ENCODE measurements at regions not wholly inside any gene's neighbourhood (a gene's known extent, or its start where the extent isn't known, plus 50 kb on each side); places are given as distances from the start of the nearest gene placed in this dataset.

DNA sequence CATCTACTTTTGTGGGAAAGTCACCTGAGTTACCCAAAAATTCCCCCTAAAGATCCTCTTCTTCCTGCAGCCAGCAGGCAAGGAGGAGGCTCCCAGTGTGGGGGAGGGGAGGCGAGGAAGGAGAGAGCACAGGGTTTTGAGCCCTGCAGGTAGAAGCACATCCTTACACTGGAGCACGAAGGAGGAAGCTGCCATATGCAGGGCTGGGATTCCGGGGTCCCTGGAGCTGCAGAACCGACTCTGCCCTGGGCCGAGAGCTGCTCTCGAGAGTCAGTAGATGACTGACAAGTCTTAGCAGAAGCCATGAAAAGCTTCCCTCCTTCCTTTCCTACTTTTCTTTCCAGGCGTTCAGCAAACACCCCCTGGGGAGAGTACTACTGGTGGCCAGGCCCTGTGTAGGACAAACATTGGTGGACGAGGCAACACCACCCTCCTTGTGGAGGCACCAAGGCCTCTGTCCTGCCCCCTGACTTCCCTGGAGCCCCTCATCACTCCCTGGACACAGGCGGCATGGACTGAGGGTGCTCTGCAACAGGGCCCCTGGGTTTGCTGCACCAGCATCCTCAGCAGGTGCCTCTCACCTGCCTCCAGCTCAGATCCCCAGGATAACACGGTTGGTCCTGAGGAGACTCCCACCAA is 211.7 kb upstream of the CST7 start:
- no peak for ATAC-seq
- H3K27me3 ChIP-seq, result no peaks in the 10 kb centered on the region
- no peaks in the 10 kb centered on the region for H3K36me3 ChIP-seq
- TF ChIP-seq POLR2AphosphoS5 (IDR thresholded peaks at IDR 0.05), result no peak
- TF ChIP-seq, protein P1, sequence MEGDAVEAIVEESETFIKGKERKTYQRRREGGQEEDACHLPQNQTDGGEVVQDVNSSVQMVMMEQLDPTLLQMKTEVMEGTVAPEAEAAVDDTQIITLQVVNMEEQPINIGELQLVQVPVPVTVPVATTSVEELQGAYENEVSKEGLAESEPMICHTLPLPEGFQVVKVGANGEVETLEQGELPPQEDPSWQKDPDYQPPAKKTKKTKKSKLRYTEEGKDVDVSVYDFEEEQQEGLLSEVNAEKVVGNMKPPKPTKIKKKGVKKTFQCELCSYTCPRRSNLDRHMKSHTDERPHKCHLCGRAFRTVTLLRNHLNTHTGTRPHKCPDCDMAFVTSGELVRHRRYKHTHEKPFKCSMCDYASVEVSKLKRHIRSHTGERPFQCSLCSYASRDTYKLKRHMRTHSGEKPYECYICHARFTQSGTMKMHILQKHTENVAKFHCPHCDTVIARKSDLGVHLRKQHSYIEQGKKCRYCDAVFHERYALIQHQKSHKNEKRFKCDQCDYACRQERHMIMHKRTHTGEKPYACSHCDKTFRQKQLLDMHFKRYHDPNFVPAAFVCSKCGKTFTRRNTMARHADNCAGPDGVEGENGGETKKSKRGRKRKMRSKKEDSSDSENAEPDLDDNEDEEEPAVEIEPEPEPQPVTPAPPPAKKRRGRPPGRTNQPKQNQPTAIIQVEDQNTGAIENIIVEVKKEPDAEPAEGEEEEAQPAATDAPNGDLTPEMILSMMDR (IDR thresholded peaks at IDR 0.05), result no peak
- 93 to 94% methylated on average over 3 to 5 of the region's 10 CpGs for WGBS, 2 donors (ENCODE audit: low coverage in 1 of 2)
- H3K4me1 ChIP-seq, result peaks cover 0 to 32% (median 0%) of the 10 kb centered on the region in 3 donors
- no peaks in the 10 kb centered on the region for H3K9me3 ChIP-seq
- H3K27ac ChIP-seq, result no peak overlapping the region
- no peak overlapping the region for H3K4me3 ChIP-seq

DNA sequence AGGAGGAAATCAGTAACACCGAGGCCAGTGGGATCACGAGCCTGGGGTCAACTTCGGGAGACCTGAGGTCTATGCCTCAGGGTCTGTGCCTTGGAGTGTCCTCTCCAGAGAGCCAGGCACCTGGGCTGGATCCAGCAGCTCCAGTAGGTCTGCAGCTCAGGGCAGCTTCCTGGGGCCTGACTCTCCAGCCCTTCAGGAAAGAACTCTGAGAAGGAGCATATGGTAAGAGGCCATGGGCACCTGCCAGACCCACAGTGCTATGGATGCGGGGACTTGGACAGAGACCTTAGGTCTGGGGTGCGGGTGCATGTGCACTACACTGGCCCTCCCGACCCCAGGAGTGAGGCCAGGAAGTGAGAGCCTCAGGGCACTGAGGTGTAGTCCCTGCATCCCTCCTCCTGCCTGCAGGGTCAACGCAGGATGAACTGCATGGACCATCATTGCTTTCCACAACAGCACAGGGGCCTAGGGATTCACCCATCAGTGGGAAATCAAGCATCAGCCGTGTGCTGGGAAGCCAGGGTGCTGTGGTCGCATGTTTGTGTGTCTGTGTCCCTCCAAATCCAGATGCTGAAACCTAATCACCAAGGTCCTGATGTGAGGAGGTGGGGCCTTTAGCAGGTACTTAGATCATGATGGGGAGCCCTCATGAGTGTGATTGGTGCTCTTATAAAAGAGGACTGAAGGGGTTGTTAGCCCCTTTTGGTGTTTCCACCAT is 210.9 kb upstream of the CST7 start:
- no peak for TF ChIP-seq EP300 (IDR thresholded peaks at IDR 0.05)
- TF ChIP-seq, protein P1 (IDR thresholded peaks at IDR 0.05), result no peak
- TF ChIP-seq POLR2A (IDR thresholded peaks at IDR 0.05), result no peak
- TF ChIP-seq POLR2AphosphoS5 (IDR thresholded peaks at IDR 0.05), result no peak
- H3K4me1 ChIP-seq, result peaks cover 0 to 32% (median 0%) of the 10 kb centered on the region in 3 donors
- H3K27me3 ChIP-seq, result no peaks in the 10 kb centered on the region
- H3K36me3 ChIP-seq, result no peaks in the 10 kb centered on the region
- no peaks in the 10 kb centered on the region for H3K9me3 ChIP-seq
- WGBS, 2 donors (ENCODE audit: low coverage in 1 of 2), result 82 to 100% methylated on average over 2 of the region's 9 CpGs
- no peak overlapping the region for H3K27ac ChIP-seq
- H3K4me3 ChIP-seq, result no peak overlapping the region
- ATAC-seq, result no peak

DNA sequence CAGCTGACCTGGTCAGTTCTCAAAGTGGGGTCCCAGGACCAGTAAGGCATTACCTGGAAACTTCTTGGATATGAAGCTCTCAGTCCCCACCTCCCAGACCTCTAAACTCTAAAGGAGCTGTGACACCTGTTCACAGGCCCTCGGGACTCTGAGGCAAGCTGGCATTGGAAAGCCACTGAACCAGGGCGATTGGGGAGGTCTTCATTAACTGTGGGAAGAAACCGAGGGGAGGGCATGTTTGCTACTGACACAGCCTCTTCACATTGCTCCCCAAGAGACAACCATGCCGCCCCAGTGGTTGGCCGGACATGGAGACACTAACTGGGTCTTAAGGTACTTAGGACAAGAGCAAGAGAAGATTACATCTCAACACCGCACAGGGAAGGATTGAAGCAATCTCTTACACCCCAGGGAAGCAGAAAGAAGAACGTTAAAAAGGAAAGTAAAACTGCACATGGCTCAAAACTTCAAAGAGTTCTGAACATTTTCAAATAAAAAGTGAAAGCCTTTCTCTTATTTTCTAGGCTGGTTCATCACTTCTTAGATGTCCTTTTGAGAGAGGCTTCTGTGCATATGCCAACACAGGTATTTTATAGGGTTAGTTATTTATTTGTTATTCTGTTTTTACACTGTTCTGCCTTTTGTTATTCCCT is 210.0 kb upstream of the CST7 start:
- 26 to 69% methylated on average over 2 to 5 of the region's 7 CpGs for WGBS, 2 donors (ENCODE audit: low coverage in 1 of 2)
- Histone ChIP-seq H3K27me3 (no peaks in the 10 kb centered on the region), H3K27ac (no peak overlapping the region), H3K36me3 (no peaks in the 10 kb centered on the region), H3K4me3 (no peak overlapping the region), H3K9me3 (no peaks in the 10 kb centered on the region), H3K4me1 (peaks cover 0 to 32% (median 0%) of the 10 kb centered on the region in 3 donors)
- no peak for TF ChIP-seq POLR2A (IDR thresholded peaks at IDR 0.05)
- TF ChIP-seq EP300 (IDR thresholded peaks at IDR 0.05), result no peak
- TF ChIP-seq, protein P1 (IDR thresholded peaks at IDR 0.05), result no peak
- no peak for TF ChIP-seq POLR2AphosphoS5 (IDR thresholded peaks at IDR 0.05)
- ATAC-seq, result no peak

DNA sequence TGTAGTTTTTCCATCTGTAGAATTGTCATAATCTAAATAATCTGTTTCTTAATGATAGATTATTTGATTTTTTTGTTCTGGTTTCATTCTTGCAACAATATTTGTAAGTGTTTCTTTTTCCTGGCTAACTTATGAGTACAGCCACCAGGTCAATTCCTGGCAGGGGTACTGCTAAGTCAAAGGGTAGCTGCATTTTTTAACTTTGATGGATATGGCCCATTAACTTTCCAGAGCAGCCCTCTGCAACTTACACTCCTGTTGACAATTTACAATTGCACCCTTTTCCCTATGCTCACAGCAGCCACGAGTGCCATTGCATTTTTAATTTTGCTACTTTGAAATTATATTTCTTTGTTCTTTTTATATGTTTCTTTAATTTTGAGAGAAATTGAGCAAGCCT is 209.3 kb upstream of the CST7 start:
- H3K36me3 ChIP-seq, result no peaks in the 10 kb centered on the region
- no peak for ATAC-seq
- H3K4me1 ChIP-seq, result peaks cover 0 to 32% (median 0%) of the 10 kb centered on the region in 3 donors
- TF ChIP-seq, protein P1 (IDR thresholded peaks at IDR 0.05), result no peak
- TF ChIP-seq POLR2A (IDR thresholded peaks at IDR 0.05) (no peak), EP300 (IDR thresholded peaks at IDR 0.05) (no peak), POLR2AphosphoS5 (IDR thresholded peaks at IDR 0.05) (no peak)
- H3K9me3 ChIP-seq, result no peaks in the 10 kb centered on the region
- H3K27ac ChIP-seq, result no peak overlapping the region
- WGBS, 2 donors (ENCODE audit: low coverage in 1 of 2), result 58% methylated on average over 1 of the region's 1 CpG; no CpG with 5 or more reads in 1 of the 2 donors
- H3K27me3 ChIP-seq, result no peaks in the 10 kb centered on the region
- H3K4me3 ChIP-seq, result no peak overlapping the region

Data from gastroesophageal sphincter (tissue), 4 donors.